ENCODE measurements at regions not wholly inside any gene's neighbourhood (a gene's known extent, or its start where the extent isn't known, plus 50 kb on each side); places are given as distances from the start of the nearest gene placed in this dataset.
"Not testable (repeated sequence)": the region's sequence is repeated elsewhere in the genome, so short reads cannot be mapped to it uniquely, and the experiment has no call there.

GRCh38 chr5:101611039-101611438, 685.0 kb downstream of the SLCO4C1 start:
- no peak for DNase-seq

DNA sequence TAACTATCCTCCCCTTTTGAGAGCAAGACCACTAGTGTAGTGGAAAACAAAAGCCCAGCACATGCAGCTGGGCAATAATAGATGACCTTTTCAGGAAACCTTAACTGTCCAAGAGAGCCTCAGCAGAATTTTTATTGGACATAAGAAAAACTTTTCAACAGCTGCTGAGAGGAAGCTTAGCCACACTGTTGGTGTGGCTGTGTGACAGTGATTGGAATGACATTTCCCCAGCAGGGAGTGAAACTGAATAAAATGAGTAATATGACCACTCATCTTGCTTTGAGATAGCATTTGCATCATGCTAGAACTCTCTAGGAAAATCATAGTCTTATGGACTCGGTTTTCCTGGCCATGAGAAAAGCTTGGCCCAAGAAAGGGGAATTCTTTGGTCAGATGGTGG, 687.8 kb downstream of the SLCO4C1 start:
- DNase-seq: no peak

DNA sequence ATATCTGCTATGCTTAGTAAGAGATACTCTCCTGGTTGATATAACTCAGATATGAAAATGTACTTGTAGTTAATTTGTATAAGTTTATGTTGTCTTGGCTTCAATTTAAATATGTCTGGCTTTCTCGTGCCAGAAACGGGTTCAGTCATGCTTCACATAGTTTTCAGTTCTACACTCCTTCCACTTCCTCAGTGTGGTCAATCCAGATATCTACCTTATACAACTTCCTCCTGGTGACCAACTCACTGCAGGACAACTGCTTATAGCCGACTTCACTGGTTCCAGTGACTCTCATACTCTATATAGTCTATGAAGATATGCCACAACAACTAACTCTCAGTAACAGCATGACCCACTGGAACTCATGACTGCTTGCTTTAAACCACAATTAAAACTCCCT, 690.4 kb downstream of the SLCO4C1 start:
- DNase-seq: no peak

DNA sequence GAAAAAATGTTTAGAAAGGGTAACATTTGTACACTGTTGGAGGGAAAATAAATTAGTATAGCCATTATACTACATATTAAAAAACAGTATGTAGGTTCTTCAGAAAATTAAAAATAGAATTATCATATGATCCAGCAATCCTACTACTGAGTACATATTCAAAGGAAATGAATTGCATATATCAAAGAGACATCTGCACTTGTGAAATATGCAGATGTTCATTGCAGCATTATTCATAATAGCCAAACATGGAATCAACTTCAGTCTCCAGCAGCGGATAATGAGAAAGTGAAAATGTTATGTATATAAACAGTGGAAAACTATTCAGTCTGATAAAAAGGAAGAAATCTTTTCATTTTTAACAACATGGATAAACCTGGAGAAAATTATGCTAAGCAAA, 695.5 kb downstream of the SLCO4C1 start:
- no peak for DNase-seq

DNA sequence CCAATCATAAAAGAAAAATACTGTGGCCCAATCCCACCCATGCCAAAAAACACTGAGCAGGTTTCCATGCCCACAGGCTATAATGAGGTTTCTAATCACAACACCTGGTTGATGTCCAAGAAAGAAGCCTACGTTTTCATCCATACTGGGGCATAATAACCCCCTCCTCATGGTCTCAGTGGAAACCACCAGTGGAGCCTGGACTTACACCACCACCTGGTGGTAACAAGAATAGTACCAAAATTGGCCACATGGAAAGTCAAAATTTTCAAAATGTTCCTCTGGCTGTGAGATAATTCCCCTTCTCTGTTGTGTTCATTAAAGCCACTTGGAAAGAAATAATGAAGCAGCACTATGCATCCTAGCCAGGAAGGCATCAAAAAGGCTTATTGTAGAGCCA, 687.3 kb upstream of the ST8SIA4 start:
- DNase-seq: no peak

GRCh38 chr5:101585366-101585765, 682.3 kb upstream of the ST8SIA4 start:
- no peak for DNase-seq

DNA sequence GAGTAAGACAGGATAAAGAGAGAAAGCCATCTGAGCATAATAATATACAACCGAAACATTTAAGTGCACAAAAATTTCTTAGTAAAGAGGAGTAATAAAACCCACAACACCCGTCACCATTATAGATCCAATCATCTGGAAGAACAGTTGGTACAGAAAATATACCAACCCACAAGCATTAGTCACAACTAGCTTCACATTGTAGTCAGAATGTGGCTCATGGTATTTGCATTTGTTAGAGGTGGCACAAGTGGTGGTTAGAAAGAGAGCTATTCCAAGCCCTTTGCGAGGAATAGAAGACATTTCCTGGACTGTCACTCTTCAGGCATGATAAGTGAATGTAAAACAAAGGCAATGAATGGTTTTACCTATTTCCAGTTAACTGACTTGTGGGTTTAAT, 677.5 kb upstream of the ST8SIA4 start:
- DNase-seq: no peak

DNA sequence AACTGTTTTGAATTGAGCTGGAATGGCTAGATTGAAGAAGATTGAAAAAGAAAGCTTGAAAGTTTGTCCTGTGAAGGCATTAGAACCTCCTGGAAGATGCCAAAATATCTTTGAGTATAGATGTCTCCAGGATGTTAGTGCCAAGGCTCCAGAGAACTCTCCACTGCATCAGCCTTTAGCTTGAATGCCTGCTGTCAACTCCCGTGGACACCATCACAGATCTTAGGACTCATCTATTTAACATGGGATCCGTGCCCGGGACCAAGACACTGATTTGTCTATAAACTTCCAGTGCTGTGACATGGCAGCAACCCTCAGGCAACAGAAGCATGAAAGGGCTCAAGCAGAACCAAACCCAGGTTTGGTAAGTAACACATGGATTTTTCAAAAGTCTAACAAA, 670.9 kb upstream of the ST8SIA4 start:
- DNase-seq: no peak

- DNase-seq: no peak
These were observed 657.9 kb upstream of the ST8SIA4 start for GRCh38 chr5:101561018-101561417.

- no peak for DNase-seq
These were observed 640.7 kb upstream of the ST8SIA4 start for GRCh38 chr5:101543780-101544179.

DNA sequence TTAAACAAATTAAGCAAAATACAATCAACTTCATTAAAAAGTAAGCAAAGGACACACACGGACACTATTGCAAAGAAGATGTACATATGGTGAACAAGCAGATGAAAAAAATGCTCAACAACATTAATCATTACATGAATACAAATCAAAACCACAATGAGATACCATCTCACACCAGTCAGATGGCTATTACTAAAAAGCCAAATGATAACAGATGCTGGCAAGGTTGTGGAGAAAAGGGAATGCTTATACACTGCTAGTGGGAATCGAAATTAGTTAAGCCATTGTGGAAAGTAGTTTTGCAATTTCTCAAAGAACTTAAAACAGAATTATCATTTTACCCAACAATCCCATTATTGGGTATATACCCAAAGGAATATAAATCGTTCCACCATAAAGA, 636.2 kb upstream of the ST8SIA4 start:
- no peak for DNase-seq

DNA sequence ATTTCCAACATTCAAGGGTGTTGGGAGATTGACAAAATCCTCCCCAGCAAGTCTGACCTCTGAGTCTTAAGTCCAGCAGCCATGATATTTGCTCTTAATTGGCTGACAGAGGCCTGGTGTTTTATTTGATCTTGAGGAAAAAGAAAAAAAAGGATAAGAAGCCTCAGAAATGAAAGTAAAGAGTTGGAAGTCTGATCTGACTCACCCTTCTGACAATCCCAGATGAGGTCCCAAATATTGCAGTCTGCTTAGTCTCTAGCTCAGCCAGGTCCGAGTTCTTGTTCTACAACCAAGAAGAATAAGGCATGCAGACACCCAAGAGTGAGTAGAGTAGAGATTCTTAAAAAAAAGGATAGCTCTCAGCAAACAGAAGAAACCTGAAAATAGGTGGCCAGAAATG, 632.5 kb upstream of the ST8SIA4 start:
- DNase-seq: no peak

DNA sequence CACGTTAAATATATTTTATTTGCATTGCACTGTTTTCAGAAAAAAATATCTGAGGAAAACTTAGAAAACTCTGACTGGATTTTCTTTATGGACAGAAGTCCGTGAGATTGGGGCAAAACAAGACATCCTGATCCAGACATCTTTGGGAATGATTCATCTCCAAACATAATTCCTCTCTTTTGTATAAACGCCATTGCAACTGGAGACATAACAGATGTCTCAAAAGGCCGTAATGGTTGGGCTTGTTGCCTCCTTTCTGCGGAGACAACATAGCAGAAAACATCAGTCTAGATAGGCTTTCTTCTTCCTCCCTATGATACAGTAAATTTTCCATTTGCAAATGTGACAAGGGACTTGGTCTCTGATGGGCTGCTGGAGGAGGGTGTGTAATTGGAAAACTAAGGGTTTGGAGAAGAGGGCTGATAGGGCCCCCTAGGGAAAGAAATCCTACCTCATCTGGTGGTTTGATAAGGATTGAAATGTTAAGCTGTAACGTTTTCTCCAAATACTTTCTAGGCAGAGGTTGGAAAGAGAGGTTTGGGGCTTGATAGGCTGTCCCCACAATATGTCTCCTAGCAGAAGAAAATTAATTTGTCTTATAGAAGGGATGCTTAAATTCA, 631.5 kb upstream of the ST8SIA4 start:
- no peak for DNase-seq

DNA sequence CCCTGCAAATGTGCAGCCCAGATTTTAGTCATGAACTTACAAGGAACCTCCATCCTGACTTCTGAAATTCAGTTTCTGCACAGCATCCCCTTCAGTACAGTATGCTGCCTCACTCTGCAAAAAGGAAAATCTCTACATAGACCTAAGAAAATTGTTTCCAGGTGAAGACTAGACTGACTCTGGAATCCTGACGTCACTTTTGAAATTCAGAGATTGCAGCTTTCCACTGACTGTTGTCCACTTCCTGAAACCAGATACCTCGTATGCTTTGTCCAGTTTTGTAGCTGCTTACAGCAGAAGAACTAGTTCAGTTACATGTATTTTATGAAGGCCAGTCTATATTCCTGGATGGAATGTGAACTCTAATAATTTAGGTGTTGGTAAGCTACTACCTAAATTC, 629.3 kb upstream of the ST8SIA4 start:
- no peak for DNase-seq

DNA sequence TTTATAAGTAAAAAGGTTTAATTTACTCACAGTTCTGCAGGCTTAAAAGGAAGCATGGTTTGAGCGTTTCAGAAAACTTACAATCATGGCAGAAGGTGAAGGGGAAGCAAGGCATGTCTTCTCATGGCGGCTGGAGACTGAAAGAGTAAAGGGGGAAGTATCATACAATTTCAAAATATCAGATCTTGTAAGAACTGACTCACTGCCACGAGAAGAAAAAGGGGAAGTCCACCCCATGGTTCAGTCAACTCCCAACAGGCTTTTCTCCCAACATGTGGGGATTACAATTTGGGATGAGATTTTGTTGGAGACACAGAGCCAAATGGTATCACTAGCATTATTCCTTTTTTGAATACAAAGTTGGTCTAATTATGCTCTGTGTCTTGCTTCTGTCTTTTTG, 627.9 kb upstream of the ST8SIA4 start:
- DNase-seq: no peak

- not testable (repeated sequence) for DNase-seq
These were observed 626.0 kb upstream of the ST8SIA4 start for GRCh38 chr5:101529094-101529493.

DNA sequence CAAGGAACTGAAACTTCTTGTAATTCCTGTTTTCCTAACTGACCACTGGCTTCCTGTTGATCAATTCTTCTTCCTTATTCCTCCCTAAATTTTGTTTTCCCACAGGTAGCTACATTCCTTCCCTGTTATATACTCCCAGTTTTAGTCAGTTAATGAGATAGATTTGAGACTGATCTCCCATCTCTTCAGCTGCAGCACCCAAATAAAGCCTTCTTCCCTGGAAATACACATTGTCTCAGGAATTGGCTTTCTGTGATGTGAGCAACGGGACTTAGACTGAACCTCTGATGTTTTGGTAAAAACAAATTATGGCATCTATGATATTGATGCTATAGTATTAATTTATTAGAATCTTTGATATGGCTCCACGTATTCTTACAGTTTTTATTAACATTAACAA, 617.3 kb upstream of the ST8SIA4 start:
- no peak for DNase-seq

DNA sequence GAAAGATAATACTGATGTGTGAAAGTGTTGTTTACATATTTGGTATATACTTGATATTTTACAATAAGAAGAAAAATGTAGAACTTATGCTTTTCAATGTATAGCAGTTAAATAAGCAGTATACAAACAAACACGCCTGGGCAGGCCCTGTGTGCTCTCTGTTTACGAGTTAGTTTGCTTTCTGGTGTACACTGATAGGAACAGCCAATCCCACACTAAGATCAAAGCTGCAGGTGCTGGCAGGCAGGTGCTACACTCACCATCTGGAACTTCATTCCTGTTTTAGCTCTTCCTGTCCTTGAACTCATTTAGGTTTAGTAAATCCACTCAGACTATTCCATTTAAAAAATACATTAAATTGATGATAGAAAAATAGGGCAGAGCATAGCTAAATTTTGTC, 614.7 kb upstream of the ST8SIA4 start:
- DNase-seq: no peak

GRCh38 chr5:101515721-101516120, 612.6 kb upstream of the ST8SIA4 start:
- DNase-seq: no peak

DNA sequence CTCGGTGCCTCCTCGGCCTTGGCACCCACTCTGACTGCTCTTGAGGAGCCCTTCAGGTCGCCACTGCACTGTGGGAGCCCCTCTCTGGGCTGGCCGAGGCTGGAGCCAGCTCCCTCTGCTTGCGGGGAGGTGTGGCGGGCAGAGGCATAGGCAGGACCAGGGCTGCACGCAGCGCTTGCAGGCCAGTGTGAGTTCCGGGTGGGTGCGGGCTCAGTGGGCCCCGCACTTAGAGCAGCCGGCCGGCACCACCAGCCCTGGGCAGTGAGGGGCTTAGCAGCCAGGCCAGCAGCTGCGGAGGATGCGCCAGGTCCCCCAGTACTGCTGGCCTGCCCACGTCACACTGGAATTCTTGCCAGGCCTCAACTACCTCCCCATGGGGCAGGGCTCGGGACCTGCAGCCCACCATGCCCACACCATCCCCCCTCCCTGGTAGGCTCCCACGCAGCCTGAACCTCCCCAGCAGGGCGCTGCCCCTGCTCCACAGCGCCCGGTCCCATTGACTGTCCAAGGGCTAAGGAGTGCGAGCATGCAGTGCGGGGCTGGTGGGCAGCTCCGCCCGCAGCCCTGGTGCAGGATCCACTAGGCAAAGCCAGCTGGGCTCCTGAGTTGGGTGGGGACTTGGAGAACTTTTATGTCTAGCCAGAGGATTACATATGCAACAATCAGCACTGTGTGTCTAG, 602.9 kb upstream of the ST8SIA4 start:
- no peak for DNase-seq

DNA sequence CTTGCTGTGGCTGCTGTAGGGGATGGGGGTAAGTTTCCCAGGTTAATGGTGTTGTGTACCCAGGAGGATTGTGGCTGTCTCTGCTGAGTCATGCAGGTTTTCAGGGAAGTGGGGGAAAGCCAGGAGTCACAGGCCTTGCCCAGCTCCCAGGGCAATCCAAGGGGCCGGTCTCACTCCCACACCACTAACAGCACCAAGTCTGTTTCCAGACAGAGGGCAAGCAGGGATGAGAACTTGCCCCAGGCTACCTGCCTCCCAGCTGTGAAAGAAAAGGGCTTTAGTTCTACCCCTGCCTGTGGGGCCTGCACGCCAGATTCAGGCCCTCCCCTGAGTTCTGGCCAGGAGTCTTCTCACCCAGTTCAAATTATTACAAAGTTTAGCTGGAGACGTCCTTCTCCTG, 579.8 kb upstream of the ST8SIA4 start:
- no peak for DNase-seq

- DNase-seq: no peak
These were observed 570.4 kb upstream of the ST8SIA4 start for GRCh38 chr5:101473483-101473882.

DNA sequence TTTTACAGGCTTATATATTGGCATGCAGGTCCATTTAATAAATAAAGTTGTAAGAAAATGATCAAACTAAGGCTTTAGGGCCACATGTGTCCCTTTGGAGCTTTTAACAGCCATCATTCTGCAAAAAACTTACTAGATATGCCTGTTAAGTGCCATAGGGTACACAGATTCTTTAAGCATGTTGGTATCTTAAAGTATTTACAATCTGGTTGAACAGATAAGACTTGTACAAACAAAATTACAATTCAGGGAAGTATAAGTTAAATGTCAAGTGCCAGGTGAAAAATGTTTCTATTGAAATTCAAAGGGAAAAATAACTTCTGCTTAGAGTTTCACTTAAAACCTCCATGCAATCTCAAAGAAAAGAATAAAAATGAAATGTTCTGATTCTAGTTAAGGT, 558.4 kb upstream of the ST8SIA4 start:
- no peak for DNase-seq

GRCh38 chr5:101458587-101458986, 555.5 kb upstream of the ST8SIA4 start:
- DNase-seq: no peak

DNA sequence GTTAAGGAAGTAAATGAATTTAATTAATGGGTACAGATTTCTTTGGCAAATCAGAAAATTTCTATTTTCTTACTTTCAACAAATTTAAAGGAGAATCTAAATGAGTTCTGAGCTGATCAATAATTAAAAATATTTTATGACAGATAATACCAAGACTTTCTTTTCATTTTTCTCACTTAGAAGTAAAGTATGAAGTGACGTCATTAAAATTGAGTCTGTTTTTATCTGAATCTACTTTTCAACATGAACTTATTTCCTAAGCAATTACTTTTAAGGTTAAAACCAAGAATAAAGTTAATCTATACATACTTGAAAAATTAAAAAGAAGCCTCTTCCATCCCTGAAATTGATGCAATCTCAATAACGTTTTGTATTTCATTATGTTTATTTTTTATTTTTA, 552.8 kb upstream of the ST8SIA4 start:
- no peak for DNase-seq

Data from activated effector memory CD4-positive, alpha-beta T cell treated with anti-CD3 and anti-CD28 coated beads, Interleukin-2, amount 50 U/mL, for 16 hours (primary cell).